DOHH2 (cell line): ENCODE measurements at regions not wholly inside any gene's neighbourhood (a gene's known extent, or its start where the extent isn't known, plus 50 kb on each side); places are given as distances from the start of the nearest gene placed in this dataset.

Experiments
- CTCF ChIP-seq: fragments of 200-600 bp; sonication (generic); IDR thresholded peaks from one replicate; pipeline ENCODE4 v1.5.1; 2014; ENCODE audit warnings: antibody characterized with exemption, mild to moderate bottlenecking, low read depth, low read length; ENCODE audit not compliant: poor library complexity, severe bottlenecking
- EZH2phosphoT487 ChIP-seq: fragments of 200-600 bp; sonication (generic); IDR thresholded peaks from 2 replicates; pipeline ENCODE4 v1.6.1; 2017; ENCODE audit warnings: borderline replicate concordance, mild to moderate bottlenecking, antibody characterized with exemption, low read length, moderate library complexity, mixed read lengths

GRCh38 chr21:32070676-32071330 is 198.0 kb downstream of the HUNK start:
- TF ChIP-seq CTCF (no peak), EZH2phosphoT487 (no peak)
